ENCODE measurements at regions not wholly inside any gene's neighbourhood (a gene's known extent, or its start where the extent isn't known, plus 50 kb on each side); places are given as distances from the start of the nearest gene placed in this dataset.
A peak's percentile ranks its signal among the peaks of the same experiment; 100 is the strongest.

- no peaks in the 10 kb centered on the region for H3K36me3 ChIP-seq (ENCODE audit: insufficient read depth, low read length)
- no peak overlapping the region for H3K9ac ChIP-seq (ENCODE audit: low read length)
- no peak overlapping the region for H3K4me3 ChIP-seq (ENCODE audit: low read depth in 1 of 2, low read length in 2 of 2)
- H3K4me1 ChIP-seq (ENCODE audit: insufficient read depth, low read length): peaks cover 23% of the 10 kb centered on the region
- no peaks in the 10 kb centered on the region for H3K27me3 ChIP-seq (ENCODE audit: control insufficient read depth in 1 of 2, insufficient read depth in 2 of 2, low read length in 2 of 2)
- no peaks in the 10 kb centered on the region for H3K9me3 ChIP-seq (ENCODE audit: low read length)
- H3K27ac ChIP-seq (ENCODE audit: low read depth, low read length): no peak overlapping the region
Observed at GRCh38 chr10:94276140-94276539, 86.6 kb downstream of the NOC3L start.

- H3K9me3 ChIP-seq (ENCODE audit: low read length): no peaks in the 10 kb centered on the region
- H3K36me3 ChIP-seq (ENCODE audit: insufficient read depth, low read length): no peaks in the 10 kb centered on the region
- peaks cover 23% of the 10 kb centered on the region for H3K4me1 ChIP-seq (ENCODE audit: insufficient read depth, low read length)
- H3K27ac ChIP-seq (ENCODE audit: low read depth, low read length): no peak overlapping the region
- no peaks in the 10 kb centered on the region for H3K27me3 ChIP-seq (ENCODE audit: control insufficient read depth in 1 of 2, insufficient read depth in 2 of 2, low read length in 2 of 2)
- no peak overlapping the region for H3K9ac ChIP-seq (ENCODE audit: low read length)
- no peak overlapping the region for H3K4me3 ChIP-seq (ENCODE audit: low read depth in 1 of 2, low read length in 2 of 2)
Observed at GRCh38 chr10:94277450-94277849, 85.3 kb downstream of the NOC3L start.

- Histone ChIP-seq H3K9me3 (ENCODE audit: low read length) (no peaks in the 10 kb centered on the region), H3K27me3 (ENCODE audit: control insufficient read depth in 1 of 2, insufficient read depth in 2 of 2, low read length in 2 of 2) (no peaks in the 10 kb centered on the region), H3K27ac (ENCODE audit: low read depth, low read length) (no peak overlapping the region), H3K9ac (ENCODE audit: low read length) (no peak overlapping the region), H3K4me1 (ENCODE audit: insufficient read depth, low read length) (peaks cover 11% of the 10 kb centered on the region), H3K4me3 (ENCODE audit: low read depth in 1 of 2, low read length in 2 of 2) (peak overlapping the region in 1 of 2 donors; percentile 36), H3K36me3 (ENCODE audit: insufficient read depth, low read length) (no peaks in the 10 kb centered on the region)
Observed at GRCh38 chr10:94279835-94280709, 82.7 kb downstream of the NOC3L start.

GRCh38 chr10:94281654-94282053, 81.1 kb downstream of the NOC3L start:
- H3K27me3 ChIP-seq (ENCODE audit: control insufficient read depth in 1 of 2, insufficient read depth in 2 of 2, low read length in 2 of 2): no peaks in the 10 kb centered on the region
- no peaks in the 10 kb centered on the region for H3K36me3 ChIP-seq (ENCODE audit: insufficient read depth, low read length)
- H3K9me3 ChIP-seq (ENCODE audit: low read length): no peaks in the 10 kb centered on the region
- no peak overlapping the region for H3K4me3 ChIP-seq (ENCODE audit: low read depth in 1 of 2, low read length in 2 of 2)
- no peak overlapping the region for H3K27ac ChIP-seq (ENCODE audit: low read depth, low read length)
- no peak overlapping the region for H3K9ac ChIP-seq (ENCODE audit: low read length)
- peaks cover 11% of the 10 kb centered on the region for H3K4me1 ChIP-seq (ENCODE audit: insufficient read depth, low read length)

- no peak overlapping the region for H3K4me3 ChIP-seq (ENCODE audit: low read depth in 1 of 2, low read length in 2 of 2)
- no peaks in the 10 kb centered on the region for H3K27me3 ChIP-seq (ENCODE audit: control insufficient read depth in 1 of 2, insufficient read depth in 2 of 2, low read length in 2 of 2)
- H3K27ac ChIP-seq (ENCODE audit: low read depth, low read length): no peak overlapping the region
- no peaks in the 10 kb centered on the region for H3K36me3 ChIP-seq (ENCODE audit: insufficient read depth, low read length)
- no peaks in the 10 kb centered on the region for H3K9me3 ChIP-seq (ENCODE audit: low read length)
- peaks cover 11% of the 10 kb centered on the region for H3K4me1 ChIP-seq (ENCODE audit: insufficient read depth, low read length)
- H3K9ac ChIP-seq (ENCODE audit: low read length): no peak overlapping the region
Observed at GRCh38 chr10:94282369-94282768, 80.4 kb downstream of the NOC3L start.

All from muscle layer of colon (tissue), 2 donors.